B cell (primary cell): ENCODE measurements at regions not wholly inside any gene's neighbourhood (a gene's known extent, or its start where the extent isn't known, plus 50 kb on each side); places are given as distances from the start of the nearest gene placed in this dataset.

Experiments
- EZH2 ChIP-seq: IDR thresholded peaks from 2 replicates; pipeline ENCODE4 v1.6.1; 2012; ENCODE audit warnings: borderline replicate concordance, low read depth, mild to moderate bottlenecking, moderate library complexity, low read length; ENCODE audit not compliant: insufficient read depth, poor library complexity, severe bottlenecking
- TF ChIP-seq, protein P1 (sequence below): fragments of 200-600 bp; IDR thresholded peaks from one replicate; pipeline ENCODE4 v1.8.0; 2022; ENCODE audit warnings: antibody characterized with exemption, mild to moderate bottlenecking

DNA sequence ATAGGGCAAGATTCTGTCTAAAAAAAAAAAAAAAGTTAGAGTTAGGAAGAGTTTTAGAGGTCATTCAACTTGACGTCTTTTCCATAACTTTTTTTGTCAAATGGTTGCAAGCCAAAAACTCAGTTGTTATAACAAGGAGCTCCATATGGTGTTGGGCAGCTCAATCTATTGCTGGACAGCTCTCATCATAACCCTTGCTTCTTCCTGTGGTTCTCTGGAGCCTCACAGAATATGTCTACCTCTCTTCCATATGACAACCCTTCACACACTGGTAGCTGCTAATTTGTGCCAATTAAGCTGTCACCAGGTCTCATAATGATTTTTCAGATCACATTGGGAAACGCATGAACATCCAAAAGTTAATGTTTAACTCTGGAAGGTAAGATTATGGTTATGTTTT, 57.8 kb upstream of the SLC16A1 start:
- TF ChIP-seq, protein P1, sequence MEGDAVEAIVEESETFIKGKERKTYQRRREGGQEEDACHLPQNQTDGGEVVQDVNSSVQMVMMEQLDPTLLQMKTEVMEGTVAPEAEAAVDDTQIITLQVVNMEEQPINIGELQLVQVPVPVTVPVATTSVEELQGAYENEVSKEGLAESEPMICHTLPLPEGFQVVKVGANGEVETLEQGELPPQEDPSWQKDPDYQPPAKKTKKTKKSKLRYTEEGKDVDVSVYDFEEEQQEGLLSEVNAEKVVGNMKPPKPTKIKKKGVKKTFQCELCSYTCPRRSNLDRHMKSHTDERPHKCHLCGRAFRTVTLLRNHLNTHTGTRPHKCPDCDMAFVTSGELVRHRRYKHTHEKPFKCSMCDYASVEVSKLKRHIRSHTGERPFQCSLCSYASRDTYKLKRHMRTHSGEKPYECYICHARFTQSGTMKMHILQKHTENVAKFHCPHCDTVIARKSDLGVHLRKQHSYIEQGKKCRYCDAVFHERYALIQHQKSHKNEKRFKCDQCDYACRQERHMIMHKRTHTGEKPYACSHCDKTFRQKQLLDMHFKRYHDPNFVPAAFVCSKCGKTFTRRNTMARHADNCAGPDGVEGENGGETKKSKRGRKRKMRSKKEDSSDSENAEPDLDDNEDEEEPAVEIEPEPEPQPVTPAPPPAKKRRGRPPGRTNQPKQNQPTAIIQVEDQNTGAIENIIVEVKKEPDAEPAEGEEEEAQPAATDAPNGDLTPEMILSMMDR, result no peak
- no peak for TF ChIP-seq EZH2
